MCF 10A (cell line): ENCODE measurements at regions not wholly inside any gene's neighbourhood (a gene's known extent, or its start where the extent isn't known, plus 50 kb on each side); places are given as distances from the start of the nearest gene placed in this dataset.

Source experiments
- BruUV-seq: library from RNA; stranded (reverse); fragments of 400-500 nt; replicated peaks from 2 replicates; lab custom pipeline; 2021; lab: Mats Ljungman, UMichigan
- CTCF ChIA-PET: fragments of 300-600 bp; sonication (Branson Sonifier 250); formaldehyde crosslinking; extraction: SDS; loops from one replicate; lab custom pipeline; 2021; ENCODE audit warnings: antibody characterized with exemption, inconsistent platforms; lab: Yijun Ruan, JAX
- POLR2A ChIA-PET: fragments of 300-600, 350-650 bp; sonication (Branson Sonifier 250); formaldehyde crosslinking; extraction: SDS; loops from one replicate; lab custom pipeline; 2020; ENCODE audit warnings: antibody characterized with exemption, inconsistent platforms; lab: Yijun Ruan, JAX
- DNase-seq: peaks from one replicate; pipeline ENCODE4 v3.0.0-alpha.2; 2018; ENCODE audit not compliant: unreplicated experiment
- H3K27ac Mint-ChIP-seq: one replicate; pipeline ENCODE4 v1.8.0; 2022; ENCODE audit warnings: mild to moderate bottlenecking, low read depth, mixed read lengths; ENCODE audit not compliant: unreplicated experiment
- H3K27me3 Mint-ChIP-seq: one replicate; pipeline ENCODE4 v1.8.0; 2022; ENCODE audit warnings: mixed read lengths; ENCODE audit not compliant: insufficient read depth, unreplicated experiment
- H3K36me3 Mint-ChIP-seq: one replicate; pipeline ENCODE4 v1.8.0; 2022; ENCODE audit warnings: mild to moderate bottlenecking, moderate library complexity, mixed read lengths; ENCODE audit not compliant: insufficient read depth, unreplicated experiment
- H3K4me1 Mint-ChIP-seq: one replicate; pipeline ENCODE4 v1.8.0; 2022; ENCODE audit warnings: mixed read lengths; ENCODE audit not compliant: insufficient read depth, unreplicated experiment
- H3K4me3 Mint-ChIP-seq: one replicate; pipeline ENCODE4 v1.8.0; 2022; ENCODE audit warnings: mild to moderate bottlenecking, moderate library complexity, mixed read lengths; ENCODE audit not compliant: unreplicated experiment
- H3K9me3 Mint-ChIP-seq: one replicate; pipeline ENCODE4 v1.8.0; 2022; ENCODE audit warnings: mixed read lengths; ENCODE audit not compliant: unreplicated experiment
- CTCF ChIP-seq: fragments of 200-600 bp; IDR thresholded peaks from one replicate; pipeline ENCODE4 v1.8.0; 2022; ENCODE audit warnings: antibody characterized with exemption, mild to moderate bottlenecking; ENCODE audit not compliant: unreplicated experiment
- intact Hi-C: fragments of 100-400 bp; cut with micrococcal nuclease; formaldehyde crosslinking; loops from 2 replicates; pipeline ENCODE4 v1.14.1; 2022

GRCh38 chr5:93329756-93330155 lies 251.3 kb downstream of the NR2F1-AS1 start:
- Mint-ChIP-seq H3K27me3 (no peaks in the 10 kb centered on the region), H3K4me3 (no peak overlapping the region), H3K27ac (no peak overlapping the region), H3K36me3 (no peaks in the 10 kb centered on the region), H3K4me1 (peaks cover 9% of the 10 kb centered on the region), H3K9me3 (no peaks in the 10 kb centered on the region)
- intact Hi-C loops: loop anchor here (10.0 kb wide), 1 partner anchor 235 kb away; no protein-coding TSS in a partner anchor
- DNase-seq: no peak
- BruUV-seq: no TSS peak
- no peak for TF ChIP-seq CTCF
- CTCF ChIA-PET: interaction anchor here (0.7 to 0.8 kb wide), 2 partner anchors 45 to 253 kb away, joined by 3 to 6 read pairs; no protein-coding TSS in a partner anchor
- POLR2A ChIA-PET: interaction anchor here (0.8 kb wide), 1 partner anchor 1952 kb away, joined by 4 read pairs; no protein-coding TSS in a partner anchor

GRCh38 chr5:93328833-93329232 lies 252.2 kb downstream of the NR2F1-AS1 start:
- DNase-seq: peak; percentile 11
- BruUV-seq: no TSS peak
- H3K4me3 Mint-ChIP-seq: no peak overlapping the region

GRCh38 chr5:93327605-93328004 lies 253.4 kb downstream of the NR2F1-AS1 start:
- no TSS peak for BruUV-seq
- DNase-seq: no peak
- no peak overlapping the region for H3K4me3 Mint-ChIP-seq
- intact Hi-C loops: loop anchor here (10.0 kb wide), 1 partner anchor 233 kb away; no protein-coding TSS in a partner anchor
- H3K27me3 Mint-ChIP-seq: no peaks in the 10 kb centered on the region
- peaks cover 9% of the 10 kb centered on the region for H3K4me1 Mint-ChIP-seq
- no peaks in the 10 kb centered on the region for H3K36me3 Mint-ChIP-seq
- CTCF ChIA-PET: no interaction called here
- H3K27ac Mint-ChIP-seq: no peak overlapping the region
- POLR2A ChIA-PET: no interaction called here
- no peak for TF ChIP-seq CTCF
- no peaks in the 10 kb centered on the region for H3K9me3 Mint-ChIP-seq

More at GRCh38 chr5:93328833-93329232, 252.2 kb downstream of the NR2F1-AS1 start:
- no peak for TF ChIP-seq CTCF
- CTCF ChIA-PET: no interaction called here
- H3K9me3 Mint-ChIP-seq: no peaks in the 10 kb centered on the region
- no peaks in the 10 kb centered on the region for H3K27me3 Mint-ChIP-seq
- POLR2A ChIA-PET: no interaction called here
- intact Hi-C loops: loop anchor here (10.0 kb wide), 1 partner anchor 234 kb away; no protein-coding TSS in a partner anchor
- H3K4me1 Mint-ChIP-seq: peaks cover 9% of the 10 kb centered on the region
- no peak overlapping the region for H3K27ac Mint-ChIP-seq
- H3K36me3 Mint-ChIP-seq: no peaks in the 10 kb centered on the region

GRCh38 chr5:93325946-93326345 lies 255.1 kb downstream of the NR2F1-AS1 start:
- intact Hi-C loops: loop anchor here (10.0 kb wide), 1 partner anchor 231 kb away; no protein-coding TSS in a partner anchor
- Mint-ChIP-seq H3K9me3 (no peaks in the 10 kb centered on the region), H3K4me3 (no peak overlapping the region), H3K4me1 (peaks cover 9% of the 10 kb centered on the region), H3K27me3 (no peaks in the 10 kb centered on the region), H3K27ac (no peak overlapping the region), H3K36me3 (no peaks in the 10 kb centered on the region)
- BruUV-seq: no TSS peak
- DNase-seq: no peak
- ChIA-PET CTCF (no interaction called here), POLR2A (no interaction called here)
- no peak for TF ChIP-seq CTCF
